ENCODE measurements at regions not wholly inside any gene's neighbourhood (a gene's known extent, or its start where the extent isn't known, plus 50 kb on each side); places are given as distances from the start of the nearest gene placed in this dataset.

GRCh38 chr2:180849851-180850250 is 130.6 kb upstream of the UBE2E3 start:
- TF ChIP-seq CTCF (IDR thresholded peaks at IDR 0.05) (no peak), POLR2AphosphoS5 (IDR thresholded peaks at IDR 0.05) (no peak), EP300 (IDR thresholded peaks at IDR 0.05) (no peak)

Data from sigmoid colon (tissue), 4 donors.